PC-3 (cell line): ENCODE measurements at regions not wholly inside any gene's neighbourhood (a gene's known extent, or its start where the extent isn't known, plus 50 kb on each side); places are given as distances from the start of the nearest gene placed in this dataset.

Source experiments
- CTCF ChIP-seq: fragments of 300-600 bp; sonication (generic); conservative IDR thresholded peaks from 2 replicates; pipeline ENCODE4 v1.5.1; 2017; ENCODE audit warnings: antibody characterized with exemption, low read depth, mild to moderate bottlenecking, low read length
- EZH2 ChIP-seq: fragments of 300-600 bp; sonication (generic); IDR thresholded peaks from one replicate; pipeline ENCODE4 v1.6.1; 2017; ENCODE audit warnings: antibody characterized with exemption, mild to moderate bottlenecking, low read length; ENCODE audit not compliant: unreplicated experiment
- EZH2phosphoT487 ChIP-seq: fragments of 300-600 bp; sonication (generic); IDR thresholded peaks from 2 replicates; pipeline ENCODE4 v1.6.1; 2018; ENCODE audit warnings: mild to moderate bottlenecking, antibody characterized with exemption, low read length, borderline replicate concordance

- TF ChIP-seq CTCF (no peak), EZH2 (no peak), EZH2phosphoT487 (no peak)
Observed at GRCh38 chr6:14618759-14619418, 501.3 kb downstream of the CD83 start.
